NOMO-1 treated with dmso at 0.1 percent for 144 hours (cell line): ENCODE measurements at regions not wholly inside any gene's neighbourhood (a gene's known extent, or its start where the extent isn't known, plus 50 kb on each side); places are given as distances from the start of the nearest gene placed in this dataset.

Experiments used
- DNase-seq: peaks from one replicate; lab custom pipeline; 2025; ENCODE audit not compliant: unreplicated experiment; lab: John Stamatoyannopoulos, UW

DNA sequence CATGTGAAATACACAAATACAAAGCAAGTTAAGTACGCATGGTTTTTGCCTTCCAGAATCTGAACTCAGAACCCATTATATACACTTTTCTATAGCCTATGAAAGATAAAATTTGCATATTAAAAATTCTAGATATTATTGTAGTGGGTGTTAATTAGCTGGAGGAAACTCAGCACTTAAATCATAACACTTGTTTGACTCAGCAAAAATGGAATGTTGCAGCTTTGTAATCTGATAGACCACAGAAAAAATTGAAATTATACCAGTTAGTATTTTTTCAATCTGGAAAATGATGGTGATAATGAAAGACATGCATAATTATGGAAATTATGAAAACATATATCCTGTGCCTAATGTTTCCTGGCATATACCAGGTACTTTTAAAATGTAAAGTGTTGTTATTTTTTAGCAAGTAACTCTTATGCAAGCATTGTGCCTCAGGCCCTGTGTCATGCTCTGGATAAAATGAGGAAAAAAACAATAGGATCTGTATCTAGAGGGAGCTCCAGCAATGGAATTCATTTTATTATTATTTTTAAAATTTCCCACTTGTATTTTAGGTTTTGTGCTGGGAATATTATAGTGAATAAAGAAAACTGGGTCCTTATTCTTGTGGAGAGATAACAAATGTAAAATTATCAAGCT is 490.4 kb upstream of the SEMA3A start:
- DNase-seq: no peak

DNA sequence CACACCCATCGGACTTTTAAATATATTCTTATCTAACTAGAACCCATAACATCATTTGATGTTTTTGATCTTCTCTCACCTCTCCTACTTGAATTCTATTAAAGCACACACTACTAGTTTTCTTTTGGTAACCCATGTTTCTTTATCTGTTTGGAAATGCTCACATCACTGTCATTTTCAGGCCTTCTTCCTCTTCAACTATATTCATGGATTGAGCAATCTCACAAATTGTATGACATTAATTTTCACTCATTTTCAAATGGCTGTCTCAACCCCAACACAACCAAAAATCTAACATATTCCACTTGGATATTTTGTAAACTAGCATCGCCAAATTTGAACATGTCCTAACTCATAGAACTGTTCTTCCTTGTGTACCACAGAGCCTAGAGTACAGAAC is 488.0 kb upstream of the SEMA3A start:
- no peak for DNase-seq

DNA sequence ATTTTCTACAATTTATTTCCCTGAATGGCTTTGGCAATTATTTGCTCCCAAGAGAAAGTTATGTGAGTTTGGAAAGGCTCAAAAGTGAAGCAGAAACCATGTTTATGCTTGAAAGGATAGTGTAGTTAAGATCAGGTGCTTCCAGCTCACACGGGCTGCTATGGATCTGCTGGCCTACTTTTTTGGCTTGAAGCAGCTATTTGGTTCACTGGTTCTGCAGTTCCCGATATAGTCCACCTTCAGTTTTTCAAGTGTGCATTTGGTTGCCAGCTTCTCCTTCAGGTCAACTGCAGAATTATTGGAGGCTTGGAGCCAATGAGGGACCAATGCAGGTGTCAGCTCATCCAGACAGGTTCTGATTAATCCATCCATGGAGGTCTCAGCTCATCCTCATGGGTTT is 484.3 kb upstream of the SEMA3A start:
- DNase-seq: no peak

GRCh38 chr7:84677117-84677732 is 482.6 kb upstream of the SEMA3A start:
- no peak for DNase-seq

DNA sequence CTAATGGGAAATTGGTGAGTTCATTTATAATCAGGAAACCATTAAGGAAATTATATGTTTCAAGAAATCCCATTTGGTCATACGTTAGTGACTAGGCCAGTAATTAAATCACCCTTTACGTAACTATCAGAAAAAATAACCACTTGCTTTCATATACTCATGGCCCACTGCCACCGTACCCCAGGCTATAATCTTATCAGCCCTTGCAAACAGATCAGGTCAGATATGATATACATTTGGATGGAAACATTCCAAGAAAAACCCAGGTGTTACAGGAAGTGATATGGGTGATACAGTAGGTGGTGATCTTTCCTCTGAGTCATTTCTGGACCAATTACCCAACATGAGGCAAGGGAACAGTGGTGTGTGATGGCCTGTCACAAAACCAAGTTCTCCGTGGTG is 481.0 kb upstream of the SEMA3A start:
- no peak for DNase-seq

DNA sequence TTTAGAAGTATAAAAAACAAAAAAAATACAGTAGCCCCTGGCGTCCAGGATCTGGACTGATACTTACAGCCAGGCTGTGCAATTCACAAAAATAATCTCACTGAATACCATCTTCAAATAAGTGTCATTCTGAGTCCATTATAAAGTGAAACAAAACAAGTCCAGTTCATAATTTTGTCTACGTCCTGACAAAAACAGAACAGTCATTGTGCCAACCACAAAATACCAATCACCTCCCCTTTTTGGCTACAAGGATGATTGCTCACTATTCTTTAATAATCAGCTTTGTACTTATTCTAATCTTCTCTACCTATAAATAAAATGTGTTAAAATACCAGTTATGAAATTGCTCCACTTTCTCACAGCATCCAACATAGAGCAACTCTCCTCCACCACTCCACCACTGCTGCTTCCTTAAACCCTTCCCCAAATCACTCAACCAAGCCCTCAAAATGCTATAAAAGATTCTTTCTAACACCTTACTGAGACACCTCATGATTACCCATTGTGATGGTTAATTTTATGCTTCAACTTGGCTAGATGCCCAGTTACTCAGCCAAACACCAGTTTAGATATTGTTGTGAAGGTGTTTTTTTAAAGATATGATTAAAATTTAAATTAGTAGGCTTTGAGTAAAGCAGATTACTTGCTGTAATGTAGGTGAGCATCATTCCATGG is 479.8 kb upstream of the SEMA3A start:
- no peak for DNase-seq

GRCh38 chr7:84669177-84669732 is 474.7 kb upstream of the SEMA3A start:
- DNase-seq: no peak

- DNase-seq: no peak
These were observed 473.5 kb upstream of the SEMA3A start for GRCh38 chr7:84668116-84668515.

DNA sequence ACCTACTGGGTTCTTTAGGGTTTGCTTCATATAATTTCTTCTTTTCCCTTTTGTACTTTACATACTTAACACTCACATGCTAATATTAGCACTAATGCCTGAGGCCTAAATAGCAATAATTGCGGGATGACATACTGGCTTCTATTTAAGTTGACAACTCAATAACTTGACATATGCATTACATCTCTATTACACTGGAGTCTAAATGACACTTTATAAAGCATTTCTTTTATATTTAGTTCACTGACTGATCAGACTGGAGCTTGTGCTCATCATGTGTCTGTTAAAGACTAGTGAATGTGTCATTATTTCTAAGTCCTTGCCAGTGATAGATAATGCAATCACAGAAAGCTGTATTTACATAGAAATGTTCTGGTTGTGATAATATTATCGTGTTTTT is 472.1 kb upstream of the SEMA3A start:
- DNase-seq: no peak

DNA sequence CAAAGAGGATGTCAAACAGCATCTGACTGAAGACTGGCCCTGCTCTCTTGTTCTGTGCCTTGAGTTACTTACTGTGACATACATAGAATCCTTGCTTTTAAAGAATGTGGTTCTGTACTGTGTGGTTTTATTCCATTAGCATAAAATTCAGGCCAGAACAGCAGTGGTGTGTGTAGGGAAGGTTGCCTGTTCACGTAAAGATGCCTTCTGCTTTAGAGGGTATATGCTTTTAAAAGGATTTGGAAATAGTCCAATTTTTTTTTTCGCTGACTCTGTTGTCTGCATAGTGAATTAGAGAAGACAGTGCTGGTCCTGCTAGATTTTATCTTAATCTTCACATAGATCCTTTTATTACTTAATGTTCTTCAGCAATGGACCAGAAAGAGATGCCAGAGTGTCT is 470.8 kb upstream of the SEMA3A start:
- no peak for DNase-seq

DNA sequence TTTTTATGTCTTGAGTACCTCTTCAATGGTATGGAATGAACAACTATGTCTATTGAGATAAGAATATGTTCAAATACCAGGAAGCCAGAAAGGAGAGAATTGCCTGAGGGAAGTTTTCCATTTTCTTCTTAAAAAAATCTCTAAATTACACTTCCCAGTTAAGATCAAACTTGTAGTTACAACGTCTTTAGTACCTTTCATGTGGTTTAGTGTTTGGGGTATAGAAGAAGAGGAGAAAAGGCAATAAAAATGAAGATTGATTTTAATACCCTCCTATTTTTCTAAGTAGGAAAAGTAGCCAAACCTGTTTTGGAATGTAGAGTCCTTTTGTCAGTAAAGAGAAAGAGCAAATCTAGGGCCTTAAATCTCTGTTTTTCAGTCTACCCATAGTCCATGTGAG is 470.0 kb upstream of the SEMA3A start:
- no peak for DNase-seq

GRCh38 chr7:84663224-84663623 is 468.6 kb upstream of the SEMA3A start:
- no peak for DNase-seq

DNA sequence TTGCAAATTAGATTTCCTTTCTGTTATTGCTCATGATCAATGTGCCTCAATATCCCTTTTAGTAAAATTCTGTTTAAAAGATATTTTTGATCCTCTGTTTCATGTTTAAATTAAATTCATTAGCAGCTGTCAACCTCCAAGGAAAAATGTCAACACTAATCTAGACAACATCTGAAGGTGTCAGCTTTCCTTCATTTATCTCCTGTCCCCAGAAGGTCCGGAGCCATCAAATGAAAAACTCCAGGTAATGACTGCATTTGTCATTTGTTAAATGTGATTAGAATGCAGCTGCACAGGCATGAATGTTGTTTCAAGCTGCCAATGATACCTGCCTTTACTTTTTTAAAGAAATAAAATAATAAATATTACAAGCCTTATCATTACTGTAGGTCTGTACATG is 463.7 kb upstream of the SEMA3A start:
- no peak for DNase-seq

- no peak for DNase-seq
These were observed 459.7 kb upstream of the SEMA3A start for GRCh38 chr7:84654273-84654672.

DNA sequence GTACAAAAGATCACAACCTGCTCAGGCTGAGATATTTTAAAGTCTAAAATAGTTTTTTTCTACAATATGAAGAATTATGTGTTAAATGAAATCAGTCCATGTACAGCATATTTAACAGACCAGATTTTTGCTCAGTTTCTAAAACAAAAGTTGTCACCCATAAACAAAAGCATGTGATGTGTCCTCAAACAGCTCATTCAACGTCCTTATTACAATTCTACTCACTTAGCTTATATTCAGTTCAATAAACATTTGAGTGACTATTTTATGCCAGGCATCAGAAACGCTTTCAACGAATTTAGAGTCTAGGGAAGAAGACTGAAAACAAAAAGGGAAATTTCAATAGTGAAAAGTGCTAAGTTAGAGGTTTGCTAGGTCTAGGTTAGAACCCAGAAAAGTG is 457.3 kb upstream of the SEMA3A start:
- no peak for DNase-seq

DNA sequence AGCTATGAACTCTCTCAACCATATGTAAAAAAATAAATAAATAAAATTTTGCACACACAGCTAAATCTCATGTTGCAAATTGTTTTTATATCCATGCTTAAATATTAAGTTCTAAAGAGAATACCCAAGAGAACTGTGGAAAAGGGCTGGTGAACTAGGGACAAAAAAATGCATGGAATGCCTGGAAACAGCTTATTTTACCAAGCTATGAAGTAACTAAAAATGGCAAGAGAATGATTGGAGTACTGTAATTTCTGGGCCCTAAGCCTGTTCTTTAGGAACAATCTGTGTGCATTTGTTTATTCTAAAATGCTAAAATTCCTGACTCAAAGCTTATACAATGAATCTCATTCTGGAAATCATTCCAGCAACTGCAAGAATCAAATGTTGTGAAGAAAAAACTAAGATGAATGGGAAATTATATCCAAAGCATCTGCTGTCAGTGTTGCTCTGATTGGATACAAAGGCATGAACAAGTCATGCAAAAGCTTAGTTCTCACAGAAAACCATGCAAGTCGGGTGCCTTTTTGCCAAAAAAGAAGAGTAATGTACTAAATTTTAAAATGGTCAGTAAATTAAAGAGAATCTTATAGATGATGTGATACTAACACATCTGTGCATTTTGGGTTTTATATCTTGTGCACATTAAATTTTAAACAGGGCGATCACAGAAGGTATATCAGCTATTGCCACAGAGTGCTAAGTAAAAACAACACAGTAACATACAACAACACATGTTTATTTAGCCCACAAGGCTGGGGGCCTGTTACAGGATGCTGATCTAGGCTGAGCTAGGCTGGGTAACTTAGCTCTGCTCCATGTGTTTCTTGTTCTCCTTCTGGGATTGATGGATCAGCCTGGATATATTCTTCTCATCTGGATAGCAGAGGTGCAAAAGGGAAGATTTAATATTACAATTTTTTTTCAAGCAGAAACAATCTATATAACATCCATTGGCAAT is 453.5 kb upstream of the SEMA3A start:
- no peak for DNase-seq

GRCh38 chr7:84642611-84643010 is 448.0 kb upstream of the SEMA3A start:
- no peak for DNase-seq

DNA sequence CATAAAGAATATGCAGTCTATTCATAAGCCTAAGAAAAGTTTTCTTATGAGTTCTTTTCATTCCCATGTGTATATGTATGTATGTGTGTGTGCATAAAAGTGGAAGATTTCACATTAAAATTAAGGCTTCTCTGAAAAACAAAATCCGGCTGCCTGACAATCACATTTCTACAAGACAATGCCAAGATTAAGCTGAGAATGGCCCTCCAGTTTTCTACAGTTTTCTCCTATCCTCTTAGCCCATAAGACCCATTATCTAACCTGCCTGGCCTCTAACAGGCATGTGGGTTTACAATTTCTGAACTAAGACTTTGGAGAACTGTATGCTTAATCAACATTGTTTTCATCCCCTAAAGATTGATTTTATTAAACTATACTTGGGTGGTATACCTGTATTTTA is 446.0 kb upstream of the SEMA3A start:
- no peak for DNase-seq

DNA sequence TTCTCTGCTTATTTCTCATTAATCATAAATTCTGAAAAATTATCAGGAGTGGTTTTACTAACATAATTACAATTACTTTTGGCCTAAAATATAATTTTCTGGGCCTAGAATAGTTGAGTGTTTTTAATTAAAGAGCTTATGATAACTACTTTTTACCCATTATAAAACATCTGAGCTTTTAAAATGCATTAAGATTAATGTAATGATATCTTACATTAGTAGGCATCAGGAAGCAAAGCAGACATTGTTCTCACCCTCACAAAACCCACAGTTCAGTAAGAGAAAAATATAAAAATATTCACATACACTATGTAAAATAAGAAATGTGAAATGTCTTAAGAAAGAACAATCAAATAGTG is 443.7 kb upstream of the SEMA3A start:
- DNase-seq: no peak

- DNase-seq: no peak
These were observed 443.2 kb upstream of the SEMA3A start for GRCh38 chr7:84637568-84638338.

GRCh38 chr7:84631913-84632312 is 437.3 kb upstream of the SEMA3A start:
- DNase-seq: no peak
